ENCODE measurements at regions not wholly inside any gene's neighbourhood (a gene's known extent, or its start where the extent isn't known, plus 50 kb on each side); places are given as distances from the start of the nearest gene placed in this dataset.

DNA sequence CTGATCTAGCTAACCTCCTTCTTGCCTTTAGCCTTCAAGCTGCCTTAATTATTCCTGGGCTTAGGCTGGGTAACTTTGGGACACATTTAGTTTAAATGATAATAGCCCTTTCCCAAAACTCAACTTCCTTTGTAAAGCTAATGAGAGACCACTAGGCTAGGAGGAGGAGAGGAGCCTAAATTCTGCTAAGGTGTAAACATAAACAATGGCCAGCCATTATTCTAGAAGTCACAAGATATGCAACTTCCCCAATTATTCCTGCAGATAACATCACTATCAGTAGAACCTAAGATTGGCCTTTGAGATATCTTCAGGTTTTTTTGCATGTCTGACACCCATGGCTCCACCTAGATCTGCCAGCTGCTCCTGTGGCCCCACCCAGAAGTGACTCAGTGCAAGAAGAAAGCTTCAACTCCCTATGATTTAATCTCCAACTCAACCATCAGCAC lies 131.2 kb upstream of the FAM20A start:
- no peak for DNase-seq (ENCODE audit: low read depth)
- TF ChIP-seq, protein P1, sequence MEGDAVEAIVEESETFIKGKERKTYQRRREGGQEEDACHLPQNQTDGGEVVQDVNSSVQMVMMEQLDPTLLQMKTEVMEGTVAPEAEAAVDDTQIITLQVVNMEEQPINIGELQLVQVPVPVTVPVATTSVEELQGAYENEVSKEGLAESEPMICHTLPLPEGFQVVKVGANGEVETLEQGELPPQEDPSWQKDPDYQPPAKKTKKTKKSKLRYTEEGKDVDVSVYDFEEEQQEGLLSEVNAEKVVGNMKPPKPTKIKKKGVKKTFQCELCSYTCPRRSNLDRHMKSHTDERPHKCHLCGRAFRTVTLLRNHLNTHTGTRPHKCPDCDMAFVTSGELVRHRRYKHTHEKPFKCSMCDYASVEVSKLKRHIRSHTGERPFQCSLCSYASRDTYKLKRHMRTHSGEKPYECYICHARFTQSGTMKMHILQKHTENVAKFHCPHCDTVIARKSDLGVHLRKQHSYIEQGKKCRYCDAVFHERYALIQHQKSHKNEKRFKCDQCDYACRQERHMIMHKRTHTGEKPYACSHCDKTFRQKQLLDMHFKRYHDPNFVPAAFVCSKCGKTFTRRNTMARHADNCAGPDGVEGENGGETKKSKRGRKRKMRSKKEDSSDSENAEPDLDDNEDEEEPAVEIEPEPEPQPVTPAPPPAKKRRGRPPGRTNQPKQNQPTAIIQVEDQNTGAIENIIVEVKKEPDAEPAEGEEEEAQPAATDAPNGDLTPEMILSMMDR (IDR thresholded peaks at IDR 0.05; ENCODE audit: low read depth, low read length, missing control alignments), result no peak
- no peak overlapping the region for H3K4me3 ChIP-seq (ENCODE audit: low read depth, low read length)

DNA sequence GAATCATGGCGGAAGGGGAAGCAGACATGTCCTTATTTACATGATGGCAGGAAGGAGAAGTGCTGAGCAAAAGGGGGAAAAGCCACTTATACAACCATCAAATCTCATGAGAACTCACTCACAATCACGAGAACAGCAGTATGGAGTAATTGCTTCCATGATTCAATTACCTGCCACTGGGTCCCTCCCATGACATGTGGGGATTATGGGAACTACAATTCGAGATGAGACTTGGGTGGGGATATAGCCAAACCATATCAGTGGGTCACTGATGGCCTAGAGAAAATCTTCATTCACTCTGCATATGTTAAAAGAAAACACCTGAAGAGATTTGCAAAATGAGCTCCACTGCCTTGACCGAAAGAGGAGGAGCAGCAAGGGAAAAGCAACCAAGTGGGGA lies 130.3 kb upstream of the FAM20A start:
- TF ChIP-seq, protein P1 (IDR thresholded peaks at IDR 0.05; ENCODE audit: low read depth, low read length, missing control alignments), result no peak
- DNase-seq (ENCODE audit: low read depth), result no peak
- H3K4me3 ChIP-seq (ENCODE audit: low read depth, low read length), result no peak overlapping the region

DNA sequence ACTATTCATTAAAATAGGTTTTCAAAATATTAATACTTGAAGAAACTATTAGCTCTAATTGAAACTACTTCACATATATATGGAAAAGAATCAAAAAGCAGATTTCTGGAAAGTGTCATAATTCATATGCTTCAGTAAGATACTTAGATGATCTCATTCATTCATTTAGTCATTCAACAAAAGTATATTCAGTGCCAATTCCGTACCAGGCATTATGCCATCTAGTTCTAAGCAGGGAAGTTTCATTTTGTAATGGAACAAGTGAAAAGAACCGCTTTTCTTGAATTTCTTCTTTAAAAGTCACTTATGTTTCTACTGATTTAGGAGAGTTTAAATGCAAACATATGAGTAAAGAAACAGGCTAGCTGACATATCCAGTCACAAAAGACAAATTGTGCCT lies 118.3 kb upstream of the FAM20A start:
- no peak overlapping the region for H3K4me3 ChIP-seq (ENCODE audit: low read depth, low read length)
- TF ChIP-seq, protein P1 (IDR thresholded peaks at IDR 0.05; ENCODE audit: low read depth, low read length, missing control alignments), result no peak
- no peak for DNase-seq (ENCODE audit: low read depth)

DNA sequence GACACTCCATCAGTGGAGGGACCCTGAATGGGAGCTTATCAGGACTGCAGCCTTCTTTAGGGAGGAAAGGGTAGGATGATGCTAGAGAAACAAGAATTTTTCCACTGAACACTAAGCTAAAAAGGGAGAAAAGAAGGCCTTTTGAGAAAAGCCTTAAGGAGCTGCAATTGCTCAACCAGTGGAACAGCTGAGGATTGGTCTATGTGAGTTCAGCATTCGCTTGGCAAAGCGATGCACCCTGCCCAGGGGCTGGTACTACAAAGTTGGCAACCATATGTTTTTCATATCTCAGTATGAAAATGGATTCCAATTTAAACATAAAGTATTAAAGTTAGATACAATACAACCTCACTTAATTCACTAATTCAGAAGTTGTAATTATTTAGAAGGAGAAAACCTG lies 117.8 kb upstream of the FAM20A start:
- DNase-seq (ENCODE audit: low read depth), result no peak
- no peak overlapping the region for H3K4me3 ChIP-seq (ENCODE audit: low read depth, low read length)
- TF ChIP-seq, protein P1 (IDR thresholded peaks at IDR 0.05; ENCODE audit: low read depth, low read length, missing control alignments), result no peak

DNA sequence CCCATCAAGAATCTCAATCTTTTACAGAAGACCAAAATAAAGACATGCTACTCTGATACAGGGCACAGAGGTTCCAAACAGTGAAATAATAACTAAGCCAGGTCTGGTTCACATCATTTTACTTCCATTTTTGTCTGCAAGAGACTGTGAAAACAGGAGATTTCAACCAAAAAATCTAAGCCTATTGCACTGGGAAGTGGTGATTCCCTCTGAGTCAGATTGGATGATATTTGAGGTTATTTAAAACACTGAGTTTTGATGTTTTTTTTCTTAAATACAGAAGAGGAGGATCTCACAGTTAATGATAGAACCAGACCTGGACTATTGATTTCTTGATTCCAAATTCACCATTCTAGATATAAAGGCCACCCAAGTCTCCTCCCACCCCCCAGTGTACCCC lies 117.3 kb upstream of the FAM20A start:
- H3K4me3 ChIP-seq (ENCODE audit: low read depth, low read length), result no peak overlapping the region
- DNase-seq (ENCODE audit: low read depth), result no peak
- TF ChIP-seq, protein P1 (IDR thresholded peaks at IDR 0.05; ENCODE audit: low read depth, low read length, missing control alignments), result no peak

DNA sequence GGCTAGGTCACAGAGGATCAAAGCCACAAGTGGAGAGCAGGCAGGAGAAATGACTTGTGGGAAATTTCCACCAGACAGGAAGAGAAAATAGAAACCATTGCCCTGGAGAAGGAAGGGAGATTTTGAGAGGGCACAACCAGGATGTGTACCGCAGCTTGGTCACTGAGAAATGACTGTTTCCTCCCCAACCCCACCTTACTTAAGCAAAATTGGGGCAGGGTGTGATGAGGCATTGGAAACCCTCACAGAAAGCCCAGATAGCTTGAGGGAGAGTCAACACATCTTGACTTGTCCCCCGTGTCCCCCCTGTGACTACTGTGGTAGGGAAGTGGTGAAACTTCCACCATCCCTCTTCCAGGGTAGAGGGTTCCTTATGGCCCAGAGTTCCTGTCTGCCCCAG lies 113.5 kb upstream of the FAM20A start:
- TF ChIP-seq, protein P1 (IDR thresholded peaks at IDR 0.05; ENCODE audit: low read depth, low read length, missing control alignments), result no peak
- no peak overlapping the region for H3K4me3 ChIP-seq (ENCODE audit: low read depth, low read length)
- DNase-seq (ENCODE audit: low read depth), result no peak

DNA sequence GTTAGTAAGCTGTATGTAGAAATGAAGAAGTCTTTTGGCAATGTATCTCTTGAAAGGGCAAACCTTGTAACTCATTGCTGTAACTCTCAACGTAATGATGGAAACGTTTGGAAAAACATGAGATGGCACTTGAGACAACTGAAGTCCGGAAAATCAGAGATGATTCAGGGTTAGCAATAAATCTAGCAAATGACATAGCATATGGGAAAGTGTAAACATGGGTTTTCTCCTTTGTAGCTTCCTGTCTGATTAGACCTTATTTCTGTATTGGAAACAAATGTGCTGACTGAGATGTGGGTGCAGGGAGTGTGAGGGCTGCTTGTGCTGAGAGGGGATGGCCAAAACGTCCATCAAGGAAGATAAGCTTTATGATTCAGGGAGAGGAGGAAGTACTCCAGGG lies 110.7 kb upstream of the FAM20A start:
- DNase-seq (ENCODE audit: low read depth), result no peak
- no peak overlapping the region for H3K4me3 ChIP-seq (ENCODE audit: low read depth, low read length)
- TF ChIP-seq, protein P1 (IDR thresholded peaks at IDR 0.05; ENCODE audit: low read depth, low read length, missing control alignments), result no peak

All from GM12864 (cell line).